OCI-LY1 (cell line): ENCODE measurements at regions not wholly inside any gene's neighbourhood (a gene's known extent, or its start where the extent isn't known, plus 50 kb on each side); places are given as distances from the start of the nearest gene placed in this dataset.

Experiments used
- H2AFZ ChIP-seq: fragments of 200-600 bp; sonication (generic), shearing (Covaris generic); 2 replicates; pipeline ENCODE4 v1.6.0; 2014; ENCODE audit warnings: antibody characterized with exemption, mild to moderate bottlenecking, low read length
- H3F3A ChIP-seq: fragments of 200-600 bp; sonication (generic), shearing (Covaris generic); 2 replicates; pipeline ENCODE4 v1.6.0; 2014; ENCODE audit warnings: mild to moderate bottlenecking, antibody characterized with exemption, low read length, moderate library complexity; ENCODE audit not compliant: insufficient read depth
- H3K27ac ChIP-seq: fragments of 200-600 bp; sonication (generic); 2 replicates; pipeline ENCODE4 v1.5.1; 2014; ENCODE audit warnings: low read length, mixed run types, mild to moderate bottlenecking, low read depth; ENCODE audit not compliant: poor library complexity, severe bottlenecking
- H3K27me3 ChIP-seq: fragments of 200-600 bp; sonication (generic); 2 replicates; pipeline ENCODE4 v1.6.0; 2014; ENCODE audit warnings: antibody characterized with exemption, mild to moderate bottlenecking, low read length, moderate library complexity; ENCODE audit not compliant: insufficient read depth
- H3K36me3 ChIP-seq: fragments of 200-600 bp; sonication (generic); 2 replicates; pipeline ENCODE4 v1.6.1; 2014; ENCODE audit warnings: mild to moderate bottlenecking, antibody characterized with exemption, low read length, moderate library complexity, mixed read lengths; ENCODE audit not compliant: insufficient read depth
- H3K4me1 ChIP-seq: fragments of 200-600 bp; sonication (generic); 2 replicates; pipeline ENCODE4 v1.5.1; 2014; ENCODE audit warnings: mild to moderate bottlenecking, low read length, moderate library complexity; ENCODE audit not compliant: insufficient read depth, severe bottlenecking
- H3K4me2 ChIP-seq: fragments of 200-600 bp; sonication (generic), shearing (Covaris generic); 2 replicates; pipeline ENCODE4 v1.6.1; 2014; ENCODE audit warnings: low read length
- H3K4me3 ChIP-seq: fragments of 200-600 bp; sonication (generic); 2 replicates; pipeline ENCODE4 v1.5.1; 2014; ENCODE audit warnings: low read length, low read depth, mild to moderate bottlenecking, mixed read lengths; ENCODE audit not compliant: poor library complexity, severe bottlenecking
- H3K79me2 ChIP-seq: fragments of 200-600 bp; shearing (Covaris generic); 2 replicates; pipeline ENCODE4 v1.6.1; 2016; ENCODE audit warnings: mixed run types, low read length, mixed read lengths; ENCODE audit not compliant: insufficient read depth
- H3K9ac ChIP-seq: fragments of 200-600 bp; sonication (generic), shearing (Covaris generic); 2 replicates; pipeline ENCODE4 v1.6.1; 2014; ENCODE audit warnings: mild to moderate bottlenecking, low read length, mixed read lengths
- H3K9me2 ChIP-seq: fragments of 200-600 bp; sonication (generic), shearing (Covaris generic); 2 replicates; pipeline ENCODE4 v1.6.1; 2014; ENCODE audit warnings: low read depth, mild to moderate bottlenecking, low read length, mixed read lengths
- H3K9me3 ChIP-seq: fragments of 200-600 bp; shearing (Covaris generic); 2 replicates; pipeline ENCODE4 v1.6.1; 2014; ENCODE audit warnings: low read length, mixed read lengths
- H4K20me1 ChIP-seq: fragments of 200-600 bp; sonication (generic), shearing (Covaris generic); 2 replicates; pipeline ENCODE4 v1.6.0; 2016; ENCODE audit warnings: mild to moderate bottlenecking, low read length; ENCODE audit not compliant: insufficient read depth
- CTCF ChIP-seq: fragments of 200-600 bp; sonication (generic), shearing (Covaris generic); IDR thresholded peaks from 2 replicates; pipeline ENCODE4 v1.5.1; 2017; ENCODE audit warnings: mild to moderate bottlenecking, antibody characterized with exemption, low read length, moderate library complexity, mixed read lengths
- EZH2 ChIP-seq: fragments of 200-600 bp; sonication (generic), shearing (Covaris generic); IDR thresholded peaks from 2 replicates; pipeline ENCODE4 v1.8.0; 2017; ENCODE audit warnings: borderline replicate concordance, mixed run types, mild to moderate bottlenecking, antibody characterized with exemption, low read length, moderate library complexity, mixed read lengths

GRCh38 chr7:113202284-113202683 is 83.9 kb upstream of the SMIM30 start:
- Histone ChIP-seq H3K36me3 (no peaks in the 10 kb centered on the region), H3K9me3 (no peaks in the 10 kb centered on the region), H3K4me3 (no peak overlapping the region), H3K9ac (no peak overlapping the region), H3K27me3 (no peaks in the 10 kb centered on the region), H3K9me2 (no peaks in the 10 kb centered on the region), H3F3A (no peaks in the 10 kb centered on the region), H3K79me2 (no peaks in the 10 kb centered on the region), H4K20me1 (no peaks in the 10 kb centered on the region), H3K27ac (no peak overlapping the region), H3K4me2 (no peak overlapping the region), H3K4me1 (no peaks in the 10 kb centered on the region), H2AFZ (no peak overlapping the region)
- TF ChIP-seq CTCF (no peak), EZH2 (no peak)

- no peak for TF ChIP-seq EZH2
- no peak for TF ChIP-seq CTCF
- no peaks in the 10 kb centered on the region for H3K4me1 ChIP-seq
- H4K20me1 ChIP-seq = no peaks in the 10 kb centered on the region
- H3F3A ChIP-seq = no peaks in the 10 kb centered on the region
- H2AFZ ChIP-seq = no peak overlapping the region
- no peaks in the 10 kb centered on the region for H3K36me3 ChIP-seq
- H3K4me2 ChIP-seq = no peak overlapping the region
- H3K79me2 ChIP-seq = no peaks in the 10 kb centered on the region
- H3K9me2 ChIP-seq = no peaks in the 10 kb centered on the region
- H3K9ac ChIP-seq = no peak overlapping the region
- no peaks in the 10 kb centered on the region for H3K27me3 ChIP-seq
- no peak overlapping the region for H3K27ac ChIP-seq
- no peak overlapping the region for H3K4me3 ChIP-seq
- H3K9me3 ChIP-seq = no peaks in the 10 kb centered on the region
These were observed 81.9 kb upstream of the SMIM30 start for GRCh38 chr7:113200281-113200680.

GRCh38 chr7:113199841-113200240 is 81.5 kb upstream of the SMIM30 start:
- Histone ChIP-seq H3K4me2 (no peak overlapping the region), H3K9ac (no peak overlapping the region), H2AFZ (no peak overlapping the region)

More at GRCh38 chr7:113199841-113200240, 81.5 kb upstream of the SMIM30 start:
- H3K9me3 ChIP-seq = no peaks in the 10 kb centered on the region
- H3K27ac ChIP-seq = no peak overlapping the region
- H4K20me1 ChIP-seq = no peaks in the 10 kb centered on the region
- H3F3A ChIP-seq = no peaks in the 10 kb centered on the region
- no peaks in the 10 kb centered on the region for H3K9me2 ChIP-seq
- H3K4me1 ChIP-seq = no peaks in the 10 kb centered on the region
- no peaks in the 10 kb centered on the region for H3K27me3 ChIP-seq
- H3K4me3 ChIP-seq = no peak overlapping the region
- H3K79me2 ChIP-seq = no peaks in the 10 kb centered on the region
- no peaks in the 10 kb centered on the region for H3K36me3 ChIP-seq
- TF ChIP-seq EZH2 = no peak
- no peak for TF ChIP-seq CTCF
